Left lobe of liver (tissue), 2 donors: ENCODE measurements at regions not wholly inside any gene's neighbourhood (a gene's known extent, or its start where the extent isn't known, plus 50 kb on each side); places are given as distances from the start of the nearest gene placed in this dataset.
A peak's percentile ranks its signal among the peaks of the same experiment; 100 is the strongest.
"Not testable (repeated sequence)": the region's sequence is repeated elsewhere in the genome, so short reads cannot be mapped to it uniquely, and the experiment has no call there.

ENCODE experiments used
- ATAC-seq: fragments of 200-7000 bp; cut with Tn5 transposase; one replicate; pipeline ENCODE4 v1.9.1; 2020; ENCODE audit warnings: mild to moderate bottlenecking, moderate library complexity
- DNase-seq: peaks from one replicate; pipeline ENCODE4 v3.0.0-alpha.2; 2020; ENCODE audit warnings: low spot score
- donor health status: DM: no; HTN: no; CAD: no; lungs with moderate emphysema.
- donor health status: DM: no; HTN: yes; CAD: no.

- DNase-seq (no peak), ATAC-seq (no peak)
Measured at GRCh38 chr10:90227786-90228185, 526.4 kb downstream of the KIF20B start.

GRCh38 chr10:90229486-90229885 lies 528.1 kb downstream of the KIF20B start:
- no peak for DNase-seq
- ATAC-seq, result no peak

- ATAC-seq, DNase-seq: not testable (repeated sequence)
Measured at GRCh38 chr10:90233805-90234204, 532.4 kb downstream of the KIF20B start.

GRCh38 chr10:90245623-90246022 lies 544.2 kb downstream of the KIF20B start:
- DNase-seq (no peak), ATAC-seq (no peak)

- not testable (repeated sequence) for ATAC-seq, DNase-seq
Measured at GRCh38 chr10:90250784-90251183, 549.4 kb downstream of the KIF20B start.

- DNase-seq (no peak), ATAC-seq (no peak)
Measured at GRCh38 chr10:90269699-90270098, 568.3 kb downstream of the KIF20B start.

GRCh38 chr10:90274721-90275468 lies 573.5 kb downstream of the KIF20B start:
- DNase-seq, result no peak
- no peak for ATAC-seq

- DNase-seq (no peak), ATAC-seq (no peak)
Measured at GRCh38 chr10:90276894-90277475, 575.6 kb downstream of the KIF20B start.

GRCh38 chr10:90286406-90286805 lies 571.4 kb downstream of the HTR7 start:
- ATAC-seq (no peak), DNase-seq (no peak)

- DNase-seq (no peak), ATAC-seq (no peak)
Measured at GRCh38 chr10:90286941-90287340, 570.9 kb downstream of the HTR7 start.

- ATAC-seq, result peak; percentile 18
- no peak for DNase-seq
Measured at GRCh38 chr10:90288391-90288933, 569.4 kb downstream of the HTR7 start.

- DNase-seq (no peak), ATAC-seq (no peak)
Measured at GRCh38 chr10:90289037-90289436, 568.8 kb downstream of the HTR7 start.

GRCh38 chr10:90293616-90294015 lies 564.2 kb downstream of the HTR7 start:
- DNase-seq (no peak), ATAC-seq (no peak)

- not testable (repeated sequence) for ATAC-seq, DNase-seq
Measured at GRCh38 chr10:90294821-90295540, 562.9 kb downstream of the HTR7 start.

- not testable (repeated sequence) for ATAC-seq, DNase-seq
Measured at GRCh38 chr10:90302031-90302430, 555.8 kb downstream of the HTR7 start.

- ATAC-seq, result no peak
- no peak for DNase-seq
Measured at GRCh38 chr10:90302758-90303481, 554.9 kb downstream of the HTR7 start.

GRCh38 chr10:90304533-90304932 lies 553.3 kb downstream of the HTR7 start:
- no peak for ATAC-seq
- no peak for DNase-seq

- no peak for ATAC-seq
- DNase-seq, result no peak
Measured at GRCh38 chr10:90306187-90306586, 551.7 kb downstream of the HTR7 start.

GRCh38 chr10:90308223-90308622 lies 549.6 kb downstream of the HTR7 start:
- DNase-seq, result no peak
- ATAC-seq, result no peak

GRCh38 chr10:90313576-90314325 lies 544.1 kb downstream of the HTR7 start:
- ATAC-seq (no peak), DNase-seq (no peak)
